ENCODE measurements at regions not wholly inside any gene's neighbourhood (a gene's known extent, or its start where the extent isn't known, plus 50 kb on each side); places are given as distances from the start of the nearest gene placed in this dataset.
"Not testable (repeated sequence)": the region's sequence is repeated elsewhere in the genome, so short reads cannot be mapped to it uniquely, and the experiment has no call there.

DNA sequence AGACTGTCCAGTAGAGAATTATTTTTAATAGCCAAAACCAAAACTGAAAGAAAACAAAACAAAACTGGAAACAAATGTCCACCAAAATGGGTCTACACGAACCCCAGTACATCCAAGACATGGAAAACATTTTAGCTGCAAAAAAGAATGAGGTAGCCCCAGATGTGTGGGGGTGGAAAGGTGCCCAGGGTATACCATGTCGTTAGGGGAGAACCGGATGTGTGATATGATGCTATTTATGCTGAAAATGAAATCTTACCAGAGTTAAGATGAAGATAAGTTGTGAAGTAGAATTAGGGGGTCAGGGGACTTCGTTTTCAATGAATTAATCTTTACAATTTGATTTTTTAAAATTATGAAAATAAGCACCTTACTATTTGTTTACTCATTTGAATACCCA is 72.2 kb downstream of the PROP1 start:
- not testable (repeated sequence) for H3K79me1 ChIP-seq (ENCODE audit: insufficient read depth, low read depth, low read length, poor library complexity, severe bottlenecking); H2BK120ac ChIP-seq (ENCODE audit: low read depth, low read length, poor library complexity, severe bottlenecking); H3K4me1 ChIP-seq (ENCODE audit: insufficient read depth, low read length); H2BK20ac ChIP-seq (ENCODE audit: low read depth, low read length, poor library complexity, severe bottlenecking); H4K91ac ChIP-seq (ENCODE audit: insufficient read length, low read depth, low read length); H3K27ac ChIP-seq (ENCODE audit: insufficient read length, low read depth, low read length); H3K14ac ChIP-seq (ENCODE audit: insufficient read depth, low read length); H3K27me3 ChIP-seq (ENCODE audit: insufficient read depth, low read length); H3K9me3 ChIP-seq (ENCODE audit: control insufficient read depth, low read depth, low read length); H3K27me3 Mint-ChIP-seq (ENCODE audit: low read depth); H3K27ac Mint-ChIP-seq; H3K4me1 Mint-ChIP-seq; H4K20me1 ChIP-seq (ENCODE audit: control insufficient read depth, insufficient read depth, insufficient read length); H2BK15ac ChIP-seq (ENCODE audit: low read depth, low read length); H4K8ac ChIP-seq (replicated peaks; ENCODE audit: insufficient read length, low read depth, low read length); H4K5ac ChIP-seq (ENCODE audit: insufficient read length, low read depth, low read length); H2AFZ ChIP-seq (ENCODE audit: low read length); H3K79me2 ChIP-seq (ENCODE audit: insufficient read depth, low read length); H3K4ac ChIP-seq (ENCODE audit: low read depth, low read length); H2AK5ac ChIP-seq (ENCODE audit: insufficient read length, low read length); H3K23ac ChIP-seq (ENCODE audit: insufficient read length, low read depth, low read length); H3K36me3 Mint-ChIP-seq (ENCODE audit: insufficient read depth in 1 of 3, low read depth in 3 of 3); H3K4me2 ChIP-seq (ENCODE audit: insufficient read depth, insufficient read length, low read length); H3K4me3 Mint-ChIP-seq; DNase-seq; H2BK12ac ChIP-seq (ENCODE audit: insufficient read length, low read depth, low read length); H2BK5ac ChIP-seq (ENCODE audit: insufficient read length, low read length); H3T11ph ChIP-seq (ENCODE audit: low read length); H3K18ac ChIP-seq (ENCODE audit: insufficient read length, low read depth, low read length); H3K9ac ChIP-seq (ENCODE audit: extremely low read depth, insufficient read length, low read length); H3K9me3 Mint-ChIP-seq; H3K56ac ChIP-seq (ENCODE audit: insufficient read length, low read depth, low read length); H3K23me2 ChIP-seq (ENCODE audit: insufficient read length, low read depth, low read length, poor library complexity, severe bottlenecking)
- no CpG with 5 or more reads among the region's 4 CpGs for WGBS (ENCODE audit: extremely low coverage, insufficient read length, low lambda C conversion rate)

DNA sequence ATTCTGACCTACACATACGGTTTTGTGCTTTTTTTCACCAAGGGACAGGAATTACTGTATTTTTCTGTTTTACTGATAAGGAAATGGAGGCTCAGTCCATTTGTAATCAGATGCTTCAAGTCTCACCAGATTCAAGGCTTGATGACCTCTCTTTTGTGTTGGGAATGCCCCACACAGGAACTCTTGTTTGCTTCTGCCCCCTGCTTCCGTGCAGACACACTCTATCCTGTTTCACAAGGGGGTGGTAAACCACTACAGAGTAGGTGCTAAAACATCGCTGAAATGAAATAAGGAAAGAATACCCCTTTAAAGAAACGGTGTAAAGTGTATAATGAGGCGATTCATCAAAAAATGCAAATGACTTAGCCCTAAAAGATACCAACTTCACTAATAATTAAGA is 72.9 kb downstream of the PROP1 start:
- not testable (repeated sequence) for H4K20me1 ChIP-seq (ENCODE audit: control insufficient read depth, insufficient read depth, insufficient read length); H2BK5ac ChIP-seq (ENCODE audit: insufficient read length, low read length); H2AK5ac ChIP-seq (ENCODE audit: insufficient read length, low read length); H4K8ac ChIP-seq (replicated peaks; ENCODE audit: insufficient read length, low read depth, low read length); DNase-seq; H3K23ac ChIP-seq (ENCODE audit: insufficient read length, low read depth, low read length); H3K27me3 ChIP-seq (ENCODE audit: insufficient read depth, low read length); H3K9ac ChIP-seq (ENCODE audit: extremely low read depth, insufficient read length, low read length); H3K4me1 ChIP-seq (ENCODE audit: insufficient read depth, low read length); H2BK15ac ChIP-seq (ENCODE audit: low read depth, low read length); H2BK12ac ChIP-seq (ENCODE audit: insufficient read length, low read depth, low read length); H3K14ac ChIP-seq (ENCODE audit: insufficient read depth, low read length); H3T11ph ChIP-seq (ENCODE audit: low read length); H3K79me1 ChIP-seq (ENCODE audit: insufficient read depth, low read depth, low read length, poor library complexity, severe bottlenecking); H3K27ac ChIP-seq (ENCODE audit: insufficient read length, low read depth, low read length); H3K4me3 Mint-ChIP-seq; H2BK120ac ChIP-seq (ENCODE audit: low read depth, low read length, poor library complexity, severe bottlenecking); H3K4me1 Mint-ChIP-seq; H4K5ac ChIP-seq (ENCODE audit: insufficient read length, low read depth, low read length); H3K9me3 ChIP-seq (ENCODE audit: control insufficient read depth, low read depth, low read length); H3K56ac ChIP-seq (ENCODE audit: insufficient read length, low read depth, low read length); H2AFZ ChIP-seq (ENCODE audit: low read length); H3K27me3 Mint-ChIP-seq (ENCODE audit: low read depth); H3K27ac Mint-ChIP-seq; H2BK20ac ChIP-seq (ENCODE audit: low read depth, low read length, poor library complexity, severe bottlenecking); H3K18ac ChIP-seq (ENCODE audit: insufficient read length, low read depth, low read length); H3K36me3 Mint-ChIP-seq (ENCODE audit: insufficient read depth in 1 of 3, low read depth in 3 of 3); H3K23me2 ChIP-seq (ENCODE audit: insufficient read length, low read depth, low read length, poor library complexity, severe bottlenecking); H3K9me3 Mint-ChIP-seq; H3K4me2 ChIP-seq (ENCODE audit: insufficient read depth, insufficient read length, low read length); H3K79me2 ChIP-seq (ENCODE audit: insufficient read depth, low read length); H3K4ac ChIP-seq (ENCODE audit: low read depth, low read length); H4K91ac ChIP-seq (ENCODE audit: insufficient read length, low read depth, low read length)
- WGBS (ENCODE audit: extremely low coverage, insufficient read length, low lambda C conversion rate), result no CpG with 5 or more reads among the region's 5 CpGs
